ENCODE measurements at regions not wholly inside any gene's neighbourhood (a gene's known extent, or its start where the extent isn't known, plus 50 kb on each side); places are given as distances from the start of the nearest gene placed in this dataset.
"Not testable (repeated sequence)": the region's sequence is repeated elsewhere in the genome, so short reads cannot be mapped to it uniquely, and the experiment has no call there.

GRCh38 chr5:3481175-3481574 is 114.5 kb upstream of the IRX1 start:
- DNase-seq, result no peak

GRCh38 chr5:3475674-3476073 is 120.0 kb upstream of the IRX1 start:
- DNase-seq, result no peak

GRCh38 chr5:3466392-3466791 is 129.2 kb upstream of the IRX1 start:
- no peak for DNase-seq

- no peak for DNase-seq
Measured at GRCh38 chr5:3460416-3460815, 135.2 kb upstream of the IRX1 start.

DNA sequence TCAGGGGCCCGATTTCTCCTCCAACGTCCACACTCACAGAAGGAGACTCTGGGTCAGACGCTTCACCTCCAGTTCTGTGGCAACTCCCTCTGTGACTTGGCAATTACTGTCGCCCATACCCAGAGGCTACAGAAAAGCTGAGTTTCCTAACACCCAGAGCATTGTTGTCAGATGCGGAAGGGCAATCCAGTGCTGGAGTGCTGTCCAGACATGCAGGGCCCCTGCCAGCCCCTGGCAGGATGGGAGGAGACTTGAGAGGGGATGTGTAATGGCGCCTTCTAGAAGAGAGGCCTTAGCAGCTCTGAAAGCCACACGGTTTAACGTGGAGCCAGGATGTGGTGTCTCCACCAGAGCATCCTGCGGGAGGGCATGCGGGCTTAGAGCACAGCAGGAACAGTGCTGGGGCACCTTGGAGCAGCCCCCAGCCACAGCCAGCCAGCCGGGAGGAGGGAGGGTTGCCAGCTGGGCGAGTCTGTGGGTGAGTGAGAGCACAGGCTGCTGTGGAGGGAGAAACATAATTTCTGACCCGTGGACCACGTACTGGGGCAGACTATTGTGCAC is 139.4 kb upstream of the IRX1 start:
- peak in 1 of 14 donors; percentile 6 for DNase-seq

DNA sequence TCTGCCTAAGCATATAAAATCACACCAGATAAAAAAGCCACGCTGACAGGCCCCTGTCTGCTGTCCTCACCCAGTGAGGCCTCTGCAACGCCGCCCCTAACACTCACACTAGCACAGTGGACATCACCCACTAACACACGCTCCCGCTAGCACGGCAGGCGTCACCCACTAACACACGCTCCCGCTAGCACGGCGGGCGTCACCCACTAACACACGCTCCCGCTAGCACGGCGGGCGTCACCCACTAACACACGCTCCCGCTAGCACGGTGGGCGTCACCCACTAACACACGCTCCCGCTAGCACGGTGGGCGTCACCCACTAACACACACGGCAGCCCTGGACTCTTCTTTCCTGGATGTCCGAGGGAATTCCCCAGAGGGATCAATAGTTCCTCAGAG is 141.6 kb upstream of the IRX1 start:
- not testable (repeated sequence) for DNase-seq

DNA sequence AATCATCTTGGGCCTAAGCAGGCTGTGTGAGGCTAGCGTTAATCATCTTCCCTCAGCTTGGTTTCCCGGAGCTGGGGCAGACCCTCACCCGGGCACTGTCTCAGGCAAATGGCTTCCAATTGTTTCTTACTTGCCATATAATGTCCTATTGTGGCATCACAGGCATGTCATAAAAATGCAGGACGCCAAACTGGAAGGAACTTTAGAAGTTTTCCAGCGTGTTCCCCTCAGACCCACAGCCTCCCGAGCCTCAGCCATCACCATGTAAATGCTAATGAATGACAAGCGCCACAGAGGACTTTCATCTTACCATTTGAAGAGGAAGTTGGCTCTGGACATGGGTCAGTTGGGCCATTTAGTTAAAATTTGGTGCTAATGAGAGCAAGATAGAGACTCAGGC is 143.0 kb upstream of the IRX1 start:
- DNase-seq, result no peak

DNA sequence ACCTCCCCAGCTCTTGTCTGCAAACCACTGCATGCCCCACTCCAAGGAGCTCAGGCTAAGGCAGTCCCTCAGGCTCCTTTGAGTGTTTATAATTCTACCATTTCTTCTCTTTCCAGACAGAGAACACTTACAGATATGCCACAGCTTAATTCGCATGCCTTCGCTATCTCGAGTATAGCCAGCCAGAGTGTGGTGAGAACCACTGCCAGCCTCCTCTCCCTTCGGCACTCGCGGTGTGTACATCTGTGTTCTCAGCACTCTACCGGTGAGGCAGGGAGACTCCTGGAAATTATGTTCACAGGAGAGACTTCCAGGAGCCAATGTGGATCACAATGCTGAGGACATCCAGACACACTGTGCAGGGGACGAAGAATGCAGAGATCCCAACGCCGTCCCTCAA is 143.7 kb upstream of the IRX1 start:
- no peak for DNase-seq

DNA sequence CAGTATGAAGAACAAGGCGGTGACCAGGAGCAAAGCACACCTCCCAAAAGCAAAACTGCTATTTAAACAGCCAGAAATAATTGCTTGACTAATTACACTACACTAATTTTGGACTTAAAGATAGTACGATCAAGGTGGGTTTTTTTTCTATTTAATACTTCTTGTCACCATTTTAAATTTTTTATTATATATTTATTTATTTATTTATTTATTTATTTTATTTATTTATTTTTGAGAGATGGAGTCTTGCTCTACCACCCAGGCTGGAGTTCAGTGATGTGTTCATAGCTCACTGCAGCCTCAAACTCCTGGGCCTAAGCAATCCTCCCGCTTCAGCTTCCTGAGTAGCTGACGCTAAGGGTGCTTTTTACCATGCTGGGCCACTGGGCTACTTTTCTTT is 146.2 kb upstream of the IRX1 start:
- DNase-seq, result no peak

GRCh38 chr5:3446410-3446809 is 149.2 kb upstream of the IRX1 start:
- DNase-seq, result no peak

DNA sequence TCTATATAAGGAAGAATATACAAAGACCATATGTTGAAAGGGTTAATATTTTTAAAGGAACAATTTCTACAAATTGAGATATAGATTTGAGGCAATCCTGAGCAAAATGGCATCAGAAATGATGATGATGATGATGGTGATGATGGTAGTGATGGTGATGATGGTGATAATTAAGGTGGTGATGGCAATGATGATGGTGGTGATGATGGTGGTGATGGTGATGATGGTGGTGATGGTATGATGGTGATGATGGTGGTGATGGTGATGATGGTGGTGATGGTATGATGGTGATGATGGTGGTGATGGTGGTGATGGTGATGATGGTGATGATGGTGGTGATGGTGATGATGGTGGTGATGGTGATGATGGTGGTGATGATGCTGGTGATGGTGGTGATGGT is 150.1 kb upstream of the IRX1 start:
- DNase-seq, result not testable (repeated sequence)

GRCh38 chr5:3432135-3432534 is 163.5 kb upstream of the IRX1 start:
- DNase-seq, result no peak

DNA sequence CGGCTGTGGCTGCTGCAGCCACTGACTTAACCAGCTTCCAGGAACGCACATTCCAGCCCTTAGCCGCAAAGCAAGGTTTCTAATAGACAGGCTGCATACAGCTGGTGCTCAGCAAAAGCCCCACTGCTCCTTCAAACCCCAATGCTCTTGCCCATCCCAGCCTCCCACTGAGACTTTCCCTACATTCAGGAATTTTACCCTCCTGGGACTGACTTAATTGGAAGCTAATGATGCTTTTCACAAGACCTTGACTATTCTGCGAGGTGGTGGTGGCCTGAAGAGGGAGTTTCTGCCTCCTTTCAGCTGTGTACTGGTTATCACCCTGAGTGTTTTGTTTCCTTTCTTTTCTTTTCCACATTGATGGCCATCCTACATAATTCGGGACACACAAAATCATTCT is 164.9 kb upstream of the IRX1 start:
- DNase-seq, result no peak

GRCh38 chr5:3429962-3430361 is 165.7 kb upstream of the IRX1 start:
- DNase-seq, result peak in 5 of 14 donors; percentile 4 to 16 (median 13)

DNA sequence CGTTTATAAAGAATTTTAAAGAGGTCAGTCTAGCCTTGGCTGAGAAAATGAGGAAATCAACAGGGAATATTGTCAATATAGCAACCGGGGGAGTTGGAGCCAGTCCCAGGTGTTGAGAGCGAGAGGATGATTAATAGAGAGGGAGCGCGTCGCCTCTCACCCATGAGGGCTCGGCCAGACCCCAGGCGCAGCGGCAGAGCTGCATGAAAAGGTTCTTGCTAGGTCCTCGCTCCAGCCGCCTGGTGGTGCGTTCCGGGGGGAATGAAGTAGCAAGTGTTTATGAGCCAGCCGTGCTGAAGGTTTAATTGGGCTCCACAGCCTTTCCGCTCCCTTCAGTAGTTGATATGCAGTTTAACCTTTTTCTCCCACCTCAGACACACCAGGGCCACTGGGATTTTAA is 167.3 kb upstream of the IRX1 start:
- DNase-seq, result no peak

DNA sequence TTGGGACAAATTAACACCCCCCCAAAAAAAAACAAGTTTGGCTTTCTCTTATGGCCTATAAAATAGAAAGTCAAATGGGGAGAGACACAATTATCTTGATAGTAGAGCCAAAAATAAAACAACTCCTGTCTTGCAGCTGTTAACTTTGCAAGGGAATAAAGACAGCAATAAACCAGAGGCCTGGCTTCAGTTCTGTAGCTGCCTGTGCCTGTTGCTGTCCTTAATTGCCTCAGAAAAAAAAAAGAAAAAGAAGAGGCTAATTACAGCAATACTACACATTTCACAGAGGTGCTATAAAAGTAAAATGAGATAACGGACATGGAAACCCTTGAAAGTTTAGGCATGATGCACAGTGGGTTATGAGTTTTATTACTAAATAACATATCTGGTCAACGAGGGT is 170.7 kb upstream of the IRX1 start:
- DNase-seq, result no peak

- DNase-seq, result no peak
Measured at GRCh38 chr5:3417376-3417943, 178.2 kb upstream of the IRX1 start.

- DNase-seq, result no peak
Measured at GRCh38 chr5:3414371-3414770, 181.3 kb upstream of the IRX1 start.

- no peak for DNase-seq
Measured at GRCh38 chr5:3412146-3412545, 183.5 kb upstream of the IRX1 start.

- no peak for DNase-seq
Measured at GRCh38 chr5:3411363-3411762, 184.3 kb upstream of the IRX1 start.

- DNase-seq, result no peak
Measured at GRCh38 chr5:3401635-3402034, 194.0 kb upstream of the IRX1 start.

- DNase-seq, result no peak
Measured at GRCh38 chr5:3400659-3401058, 195.0 kb upstream of the IRX1 start.

- no peak for DNase-seq
Measured at GRCh38 chr5:3394891-3395599, 200.6 kb upstream of the IRX1 start.

DNA sequence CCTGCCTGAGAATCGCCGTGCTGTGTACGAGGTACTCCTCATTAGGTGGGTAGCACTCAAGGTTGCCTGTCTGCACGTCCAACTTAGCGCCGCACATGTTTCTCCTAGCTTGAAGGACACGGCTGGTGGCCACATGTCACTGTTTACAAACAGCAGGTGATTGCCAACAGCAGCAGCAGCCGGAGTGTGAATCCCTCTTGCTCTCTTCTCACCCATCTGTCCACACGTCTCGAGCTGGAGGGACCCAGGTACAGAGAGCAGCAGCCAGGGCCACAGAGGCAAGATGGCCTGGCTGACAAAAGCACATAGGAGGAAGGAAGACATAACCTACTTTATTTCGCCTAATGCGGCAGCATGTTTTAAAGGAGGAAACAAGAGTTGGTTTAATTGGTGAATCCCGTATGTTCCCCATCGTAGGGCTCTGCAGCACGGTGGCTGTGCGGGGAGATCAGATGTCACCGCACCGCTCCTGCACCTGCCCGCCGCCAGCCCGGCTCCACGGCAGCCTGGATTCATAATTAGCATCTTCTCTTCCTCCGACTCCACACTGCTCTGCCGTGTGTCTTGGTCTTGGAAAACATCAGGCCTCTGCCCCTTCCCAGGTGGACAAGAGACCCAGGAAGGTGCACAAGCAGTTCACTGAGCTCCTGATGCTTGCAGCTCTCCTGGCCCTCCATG is 201.6 kb upstream of the IRX1 start:
- no peak for DNase-seq
